ENCODE measurements at regions not wholly inside any gene's neighbourhood (a gene's known extent, or its start where the extent isn't known, plus 50 kb on each side); places are given as distances from the start of the nearest gene placed in this dataset.
A peak's percentile ranks its signal among the peaks of the same experiment; 100 is the strongest.
"Not testable (repeated sequence)": the region's sequence is repeated elsewhere in the genome, so short reads cannot be mapped to it uniquely, and the experiment has no call there.

DNA sequence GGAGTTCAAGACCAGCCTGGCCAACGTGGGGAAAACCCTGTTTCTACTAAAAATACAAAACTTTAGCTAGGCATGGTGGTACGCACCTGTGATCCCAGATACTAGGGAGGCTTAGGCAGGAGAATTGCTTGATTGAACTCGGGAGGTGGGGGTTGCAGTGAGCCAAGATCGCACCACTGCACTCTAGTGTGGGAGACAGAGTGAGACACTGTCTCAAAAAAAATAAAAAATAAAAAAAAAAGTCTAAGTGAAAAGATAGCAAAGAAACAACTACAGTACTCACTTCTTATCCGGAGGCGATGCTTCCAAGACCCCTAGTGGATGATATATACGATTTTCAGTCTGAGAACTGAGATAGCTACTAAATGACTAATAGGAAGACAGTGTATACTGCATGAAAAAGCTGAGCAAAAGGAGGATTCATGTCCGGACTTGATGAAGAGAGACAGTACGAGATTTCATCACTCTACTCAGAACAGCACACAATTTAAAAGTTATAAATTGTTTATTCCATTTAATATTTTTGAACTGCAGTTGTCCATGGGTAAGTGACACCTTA is 138.7 kb upstream of the GOLGA6L6 start:
- not testable (repeated sequence) for DNase-seq (ENCODE audit: low spot score)

GRCh38 chr15:20672470-20672869 is 130.9 kb upstream of the GOLGA6L6 start:
- no peak for DNase-seq (ENCODE audit: low spot score)

GRCh38 chr15:20671675-20672074 is 130.1 kb upstream of the GOLGA6L6 start:
- DNase-seq (ENCODE audit: low spot score): no peak

- not testable (repeated sequence) for DNase-seq (ENCODE audit: low spot score)
These were observed 124.8 kb upstream of the GOLGA6L6 start for GRCh38 chr15:20666410-20666809.

DNA sequence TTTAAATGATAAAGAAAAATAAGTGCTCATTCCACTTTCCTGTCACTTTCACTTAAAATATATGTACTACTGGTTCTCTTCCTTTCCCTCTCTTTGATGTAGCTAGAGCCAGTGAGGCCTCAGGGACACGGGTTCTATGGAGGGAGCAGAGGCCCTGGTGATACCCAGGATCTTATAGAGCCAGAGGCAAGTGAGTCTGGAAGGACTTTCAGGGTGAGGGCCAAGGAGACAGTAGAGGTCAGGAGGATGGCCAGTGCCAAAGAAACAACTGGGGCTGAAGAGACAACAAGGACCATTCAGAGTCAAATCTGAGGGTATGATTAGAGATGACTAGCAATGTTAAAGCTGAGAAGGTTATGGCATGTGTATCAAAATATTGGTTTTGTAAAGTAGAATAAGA is 124.1 kb upstream of the GOLGA6L6 start:
- DNase-seq (ENCODE audit: low spot score): no peak

DNA sequence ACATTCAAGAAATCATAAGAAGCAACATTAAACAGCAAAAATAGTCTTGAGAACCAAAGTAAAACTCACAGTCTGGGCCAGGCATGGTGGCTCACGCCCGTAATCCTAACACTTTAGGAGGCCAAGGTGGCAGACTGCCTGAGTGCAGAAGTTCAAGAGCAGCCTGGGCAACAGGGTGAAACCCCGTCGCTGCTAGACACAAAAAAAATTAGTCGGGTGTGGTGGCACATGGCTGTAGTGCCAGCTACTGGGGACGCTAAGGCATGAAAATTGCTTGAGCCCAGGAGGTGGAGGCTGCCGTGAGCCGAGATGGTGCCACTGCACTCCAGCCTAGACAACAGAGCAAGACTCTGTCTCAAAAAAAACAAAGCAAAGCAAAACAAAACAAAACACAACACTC is 117.7 kb upstream of the GOLGA6L6 start:
- DNase-seq (ENCODE audit: low spot score): no peak

DNA sequence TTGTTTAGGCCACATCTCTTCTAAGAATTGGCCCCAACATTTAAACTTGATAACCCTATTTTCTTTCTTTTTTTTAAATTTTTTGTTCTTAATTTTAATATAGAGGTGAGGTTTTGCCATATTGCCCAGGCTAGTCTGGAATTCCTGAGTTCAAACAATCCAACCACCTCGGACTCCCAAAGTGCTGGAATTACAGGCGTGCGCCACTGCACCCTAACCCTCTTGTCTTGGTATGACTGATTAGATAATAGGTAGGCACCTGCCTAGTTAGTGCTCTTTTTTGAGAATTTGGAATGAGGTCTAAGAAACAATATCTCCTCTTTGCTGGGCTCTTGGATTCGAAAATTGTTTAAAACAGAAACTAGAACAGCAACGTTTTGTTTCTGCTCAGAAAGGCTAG is 116.4 kb upstream of the GOLGA6L6 start:
- no peak for DNase-seq (ENCODE audit: low spot score)

- no peak for DNase-seq (ENCODE audit: low spot score)
These were observed 115.5 kb upstream of the GOLGA6L6 start for GRCh38 chr15:20657084-20657483.

GRCh38 chr15:20652914-20653313 is 111.3 kb upstream of the GOLGA6L6 start:
- no peak for DNase-seq (ENCODE audit: low spot score)

DNA sequence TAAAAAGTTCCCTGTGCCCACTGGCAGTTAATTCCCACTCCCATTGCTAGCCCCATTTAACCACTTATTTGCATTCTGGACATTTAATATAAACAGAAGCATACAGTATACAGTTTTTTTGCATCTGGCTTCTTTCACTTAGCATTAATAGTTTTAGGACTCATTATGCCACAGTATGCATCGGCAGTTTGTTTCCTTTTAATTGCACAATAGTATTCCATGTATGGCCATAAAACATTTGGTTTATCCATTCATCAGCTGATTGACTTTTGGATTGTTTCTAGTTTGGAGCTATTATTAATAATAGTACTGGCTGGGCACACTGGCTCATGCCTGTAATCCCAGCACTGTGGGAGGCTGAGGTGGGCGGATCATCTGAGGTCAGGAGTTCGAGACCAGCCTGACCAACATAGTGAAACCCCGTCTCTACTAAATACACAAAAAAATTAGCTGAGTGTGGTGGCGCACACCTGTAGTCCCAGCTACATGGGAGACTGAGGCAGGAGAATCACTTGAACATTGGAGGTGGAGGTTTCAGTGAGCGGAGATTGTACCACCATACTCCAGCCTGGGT is 106.9 kb upstream of the GOLGA6L6 start:
- not testable (repeated sequence) for DNase-seq (ENCODE audit: low spot score)

DNA sequence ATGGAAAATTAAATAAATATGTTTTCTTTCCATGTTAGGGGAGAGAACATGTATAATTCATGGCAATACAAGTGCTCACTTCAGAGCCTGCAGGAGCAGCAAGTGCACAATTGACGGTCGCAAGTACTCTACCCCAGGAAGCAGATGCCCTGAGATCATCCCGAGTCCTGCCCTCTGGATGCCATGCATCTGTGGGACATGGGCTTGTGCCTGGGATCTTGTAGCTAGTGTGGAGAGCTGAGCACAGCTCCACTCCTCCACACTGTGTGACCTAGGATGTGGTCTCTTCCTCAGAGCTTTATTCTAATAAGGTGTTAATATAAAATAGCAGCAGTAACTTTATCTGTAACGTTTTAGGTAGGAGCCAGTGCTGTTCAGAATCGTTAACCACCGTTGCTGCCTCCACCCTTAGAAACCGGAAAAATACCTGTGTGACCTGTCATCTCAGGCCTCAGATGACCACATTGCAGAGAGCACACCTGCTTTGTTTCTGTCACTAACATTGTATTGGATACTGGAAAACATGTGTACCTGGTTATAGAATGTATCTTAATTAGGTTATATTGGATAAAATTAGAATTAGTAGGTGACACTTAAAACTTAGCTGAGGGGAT is 105.0 kb upstream of the GOLGA6L6 start:
- peak; percentile 53 for DNase-seq (ENCODE audit: low spot score)

- no peak for DNase-seq (ENCODE audit: low spot score)
These were observed 104.4 kb upstream of the GOLGA6L6 start for GRCh38 chr15:20645956-20646355.

- no peak for DNase-seq (ENCODE audit: low spot score)
These were observed 103.3 kb upstream of the GOLGA6L6 start for GRCh38 chr15:20644896-20645295.

DNA sequence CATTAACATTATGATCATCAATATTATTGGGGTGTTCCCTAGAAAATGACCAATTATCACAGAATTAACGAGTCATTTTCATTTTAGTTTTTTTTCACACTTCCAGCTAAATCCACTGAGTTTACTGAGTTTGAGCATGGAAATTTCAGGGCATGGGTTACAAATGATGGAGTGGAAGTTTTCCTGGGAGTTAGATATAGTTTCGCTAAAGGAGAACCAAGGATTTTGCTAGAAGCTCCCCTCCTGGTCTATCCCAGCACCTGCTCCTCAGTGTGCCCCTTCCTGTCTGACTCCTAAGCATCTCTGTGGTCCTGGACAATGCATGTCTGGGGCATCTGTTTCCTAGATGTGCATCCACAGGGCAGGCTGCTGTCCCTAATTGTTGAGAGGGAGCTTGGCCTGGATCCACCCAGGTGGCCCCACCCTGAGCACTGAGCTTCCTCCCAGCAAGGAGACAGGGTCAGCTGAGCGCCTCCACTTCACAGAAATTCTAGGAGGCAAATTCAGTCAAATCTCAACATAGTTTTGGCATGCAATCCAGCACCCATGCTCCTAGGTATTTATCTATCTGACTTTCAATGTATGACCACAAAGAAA is 102.3 kb upstream of the GOLGA6L6 start:
- no peak for DNase-seq (ENCODE audit: low spot score)

- no peak for DNase-seq (ENCODE audit: low spot score)
These were observed 101.6 kb upstream of the GOLGA6L6 start for GRCh38 chr15:20643024-20643770.

GRCh38 chr15:20642054-20642767 is 100.6 kb upstream of the GOLGA6L6 start:
- DNase-seq (ENCODE audit: low spot score): no peak

- not testable (repeated sequence) for DNase-seq (ENCODE audit: low spot score)
These were observed 98.8 kb upstream of the GOLGA6L6 start for GRCh38 chr15:20640427-20640826.

GRCh38 chr15:20639224-20639623 is 97.6 kb upstream of the GOLGA6L6 start:
- not testable (repeated sequence) for DNase-seq (ENCODE audit: low spot score)

DNA sequence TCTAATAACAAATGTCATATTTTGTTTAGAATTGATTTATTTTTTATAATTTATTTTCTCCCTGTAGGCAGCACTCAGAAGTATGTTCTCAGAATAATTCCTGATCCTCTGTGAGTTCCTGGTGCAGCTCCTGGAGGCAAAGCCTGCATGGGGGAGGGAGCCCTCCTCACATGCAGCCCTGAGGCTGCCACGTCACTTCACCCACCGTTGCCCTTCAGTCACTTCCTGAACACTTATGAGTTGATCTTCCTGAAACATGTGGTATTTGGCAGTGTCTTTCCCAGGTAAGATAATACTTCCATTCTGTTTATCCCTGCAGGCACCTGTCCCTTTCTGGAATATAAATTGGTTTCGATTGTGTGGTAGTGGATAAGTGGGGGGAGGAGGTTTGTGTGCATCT is 95.9 kb upstream of the GOLGA6L6 start:
- DNase-seq (ENCODE audit: low spot score): not testable (repeated sequence)

DNA sequence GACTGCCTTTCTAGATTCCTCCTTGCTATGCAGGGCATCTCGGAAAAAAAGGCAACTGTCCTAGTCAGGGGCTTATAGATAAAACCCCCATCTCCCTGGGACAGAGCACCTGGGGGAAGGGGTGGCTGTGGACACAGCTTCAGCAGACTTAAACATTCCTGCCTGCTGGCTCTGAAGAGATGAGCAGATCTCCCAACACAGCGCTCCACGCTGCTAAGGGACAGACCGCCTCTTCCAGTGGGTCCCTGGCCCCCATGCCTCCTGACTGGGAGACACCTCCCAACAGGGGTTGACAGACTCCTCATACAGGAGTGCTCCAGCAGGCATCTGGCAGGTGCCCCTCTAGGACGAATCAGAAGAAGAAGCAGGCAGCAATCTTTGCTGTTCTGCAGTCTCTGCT is 87.9 kb upstream of the GOLGA6L6 start:
- not testable (repeated sequence) for DNase-seq (ENCODE audit: low spot score)

- not testable (repeated sequence) for DNase-seq (ENCODE audit: low spot score)
These were observed 86.9 kb upstream of the GOLGA6L6 start for GRCh38 chr15:20628538-20628937.

- DNase-seq (ENCODE audit: low spot score): not testable (repeated sequence)
These were observed 83.9 kb upstream of the GOLGA6L6 start for GRCh38 chr15:20625469-20625868.
